ENCODE measurements at regions not wholly inside any gene's neighbourhood (a gene's known extent, or its start where the extent isn't known, plus 50 kb on each side); places are given as distances from the start of the nearest gene placed in this dataset.
A peak's percentile ranks its signal among the peaks of the same experiment; 100 is the strongest.

- no peak for DNase-seq
- WGBS (ENCODE audit: extremely low coverage, insufficient coverage, low lambda C conversion rate), result no CpG with 5 or more reads among the region's 3 CpGs
- H2AK5ac ChIP-seq (ENCODE audit: low read length), result no peak overlapping the region
- no peaks in the 10 kb centered on the region for H3K4me1 ChIP-seq (ENCODE audit: control insufficient read depth, low read depth, low read length)
- no peak overlapping the region for H2BK15ac ChIP-seq (replicated peaks; ENCODE audit: low read depth)
- no peaks in the 10 kb centered on the region for H3K79me1 ChIP-seq (ENCODE audit: low read length)
- H4K8ac ChIP-seq (ENCODE audit: low read depth, low read length), result no peak overlapping the region
- H3K18ac ChIP-seq (ENCODE audit: low read length), result no peak overlapping the region
- no peak overlapping the region for H3K56ac ChIP-seq (ENCODE audit: low read length)
- H4K5ac ChIP-seq (ENCODE audit: low read length), result no peak overlapping the region
- H3K36me3 ChIP-seq (ENCODE audit: control insufficient read depth, insufficient read depth, low read length), result no peaks in the 10 kb centered on the region
- no peak overlapping the region for H3K23ac ChIP-seq (ENCODE audit: low read length)
- no peak overlapping the region for H3K9ac ChIP-seq (ENCODE audit: low read length)
- no peak overlapping the region for H3K4me2 ChIP-seq (ENCODE audit: low read length)
- H3K4me3 ChIP-seq (ENCODE audit: low read length), result no peak overlapping the region
- no peaks in the 10 kb centered on the region for H3K27me3 ChIP-seq (ENCODE audit: insufficient read depth, low read length, poor library complexity)
- no peak overlapping the region for H3K4ac ChIP-seq (ENCODE audit: low read depth, low read length)
- no peaks in the 10 kb centered on the region for H3K79me2 ChIP-seq (ENCODE audit: control insufficient read depth, insufficient read depth, low read length)
- no peak overlapping the region for H3K27ac ChIP-seq (ENCODE audit: low read depth, low read length)
- no peak overlapping the region for H2BK5ac ChIP-seq (ENCODE audit: low read length)
- no peak overlapping the region for H2BK120ac ChIP-seq (ENCODE audit: low read depth, low read length)
Measured at GRCh38 chr2:22998359-22998758, 386.6 kb upstream of the KLHL29 start.

GRCh38 chr2:22999951-23000350 is 385.0 kb upstream of the KLHL29 start:
- no peak overlapping the region for H3K27ac ChIP-seq (ENCODE audit: low read depth, low read length)
- no peak overlapping the region for H3K9ac ChIP-seq (ENCODE audit: low read length)
- H3K23ac ChIP-seq (ENCODE audit: low read length), result no peak overlapping the region
- H2BK15ac ChIP-seq (replicated peaks; ENCODE audit: low read depth), result no peak overlapping the region
- H3K4ac ChIP-seq (ENCODE audit: low read depth, low read length), result no peak overlapping the region
- DNase-seq, result no peak
- no peak overlapping the region for H3K18ac ChIP-seq (ENCODE audit: low read length)
- no peak overlapping the region for H3K4me3 ChIP-seq (ENCODE audit: low read length)
- no peaks in the 10 kb centered on the region for H3K79me2 ChIP-seq (ENCODE audit: control insufficient read depth, insufficient read depth, low read length)
- H4K5ac ChIP-seq (ENCODE audit: low read length), result no peak overlapping the region
- no CpG with 5 or more reads among the region's 4 CpGs for WGBS (ENCODE audit: extremely low coverage, insufficient coverage, low lambda C conversion rate)
- no peak overlapping the region for H2BK120ac ChIP-seq (ENCODE audit: low read depth, low read length)
- no peak overlapping the region for H2AK5ac ChIP-seq (ENCODE audit: low read length)
- no peaks in the 10 kb centered on the region for H3K79me1 ChIP-seq (ENCODE audit: low read length)
- H4K8ac ChIP-seq (ENCODE audit: low read depth, low read length), result no peak overlapping the region
- no peak overlapping the region for H3K4me2 ChIP-seq (ENCODE audit: low read length)
- no peak overlapping the region for H3K56ac ChIP-seq (ENCODE audit: low read length)
- H3K4me1 ChIP-seq (ENCODE audit: control insufficient read depth, low read depth, low read length), result no peaks in the 10 kb centered on the region
- no peak overlapping the region for H2BK5ac ChIP-seq (ENCODE audit: low read length)
- no peaks in the 10 kb centered on the region for H3K36me3 ChIP-seq (ENCODE audit: control insufficient read depth, insufficient read depth, low read length)
- no peaks in the 10 kb centered on the region for H3K27me3 ChIP-seq (ENCODE audit: insufficient read depth, low read length, poor library complexity)

DNA sequence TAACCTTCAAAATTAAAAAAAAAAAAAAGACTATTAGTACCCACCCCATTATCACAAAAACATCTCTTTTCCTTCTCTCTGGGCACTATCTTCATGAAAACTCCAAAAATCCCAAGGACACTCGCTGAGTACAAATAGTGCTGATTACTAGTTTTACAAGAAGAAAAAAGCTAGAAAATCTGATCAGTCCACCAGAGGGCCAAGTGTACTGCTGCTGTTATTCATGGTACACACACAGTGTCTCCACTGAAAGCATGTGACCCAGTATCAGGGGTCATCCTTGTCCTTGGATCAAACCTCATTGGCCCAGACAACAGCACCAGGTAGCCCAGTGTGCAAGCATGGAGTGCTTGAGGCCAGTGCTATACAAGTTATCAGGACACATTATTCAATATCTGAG is 382.7 kb upstream of the KLHL29 start:
- H3K9ac ChIP-seq (ENCODE audit: low read length), result no peak overlapping the region
- WGBS (ENCODE audit: extremely low coverage, insufficient coverage, low lambda C conversion rate), result no CpG with 5 or more reads among the region's 1 CpG
- no peak overlapping the region for H3K4me3 ChIP-seq (ENCODE audit: low read length)
- no peaks in the 10 kb centered on the region for H3K27me3 ChIP-seq (ENCODE audit: insufficient read depth, low read length, poor library complexity)
- H3K4me2 ChIP-seq (ENCODE audit: low read length), result no peak overlapping the region
- no peak overlapping the region for H3K4ac ChIP-seq (ENCODE audit: low read depth, low read length)
- no peaks in the 10 kb centered on the region for H3K4me1 ChIP-seq (ENCODE audit: control insufficient read depth, low read depth, low read length)
- H3K56ac ChIP-seq (ENCODE audit: low read length), result no peak overlapping the region
- H3K23ac ChIP-seq (ENCODE audit: low read length), result no peak overlapping the region
- H3K27ac ChIP-seq (ENCODE audit: low read depth, low read length), result no peak overlapping the region
- H2AK5ac ChIP-seq (ENCODE audit: low read length), result no peak overlapping the region
- no peak overlapping the region for H2BK120ac ChIP-seq (ENCODE audit: low read depth, low read length)
- H3K79me1 ChIP-seq (ENCODE audit: low read length), result no peaks in the 10 kb centered on the region
- H4K5ac ChIP-seq (ENCODE audit: low read length), result no peak overlapping the region
- no peak overlapping the region for H3K18ac ChIP-seq (ENCODE audit: low read length)
- H2BK5ac ChIP-seq (ENCODE audit: low read length), result no peak overlapping the region
- H2BK15ac ChIP-seq (replicated peaks; ENCODE audit: low read depth), result no peak overlapping the region
- H4K8ac ChIP-seq (ENCODE audit: low read depth, low read length), result no peak overlapping the region
- no peaks in the 10 kb centered on the region for H3K79me2 ChIP-seq (ENCODE audit: control insufficient read depth, insufficient read depth, low read length)
- no peaks in the 10 kb centered on the region for H3K36me3 ChIP-seq (ENCODE audit: control insufficient read depth, insufficient read depth, low read length)
- peak; percentile 29 for DNase-seq

DNA sequence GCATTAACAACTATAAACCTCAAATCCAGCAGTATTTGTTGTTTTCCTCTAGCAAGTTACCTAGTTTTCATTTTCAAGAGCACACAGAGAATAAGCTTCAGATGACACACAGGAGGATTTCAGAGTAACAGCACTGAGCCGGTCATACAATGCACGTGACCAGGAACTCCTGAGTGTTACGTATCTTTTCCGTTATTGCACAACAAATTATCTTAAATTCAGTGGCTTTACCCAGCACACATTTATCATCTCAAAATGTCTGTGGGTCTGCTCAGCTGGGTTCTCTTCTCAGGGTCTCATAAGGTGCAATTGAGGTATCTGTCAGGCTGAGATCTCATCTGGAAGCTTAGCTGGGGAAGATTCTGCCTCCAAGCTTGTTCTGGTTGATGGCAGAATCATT is 379.5 kb upstream of the KLHL29 start:
- no peaks in the 10 kb centered on the region for H3K79me1 ChIP-seq (ENCODE audit: low read length)
- H3K27me3 ChIP-seq (ENCODE audit: insufficient read depth, low read length, poor library complexity), result no peaks in the 10 kb centered on the region
- H3K4me1 ChIP-seq (ENCODE audit: control insufficient read depth, low read depth, low read length), result no peaks in the 10 kb centered on the region
- no peak overlapping the region for H2BK15ac ChIP-seq (replicated peaks; ENCODE audit: low read depth)
- no peaks in the 10 kb centered on the region for H3K36me3 ChIP-seq (ENCODE audit: control insufficient read depth, insufficient read depth, low read length)
- H2AK5ac ChIP-seq (ENCODE audit: low read length), result no peak overlapping the region
- H4K5ac ChIP-seq (ENCODE audit: low read length), result no peak overlapping the region
- H3K4me3 ChIP-seq (ENCODE audit: low read length), result no peak overlapping the region
- H3K4ac ChIP-seq (ENCODE audit: low read depth, low read length), result no peak overlapping the region
- no peak overlapping the region for H2BK5ac ChIP-seq (ENCODE audit: low read length)
- H3K27ac ChIP-seq (ENCODE audit: low read depth, low read length), result no peak overlapping the region
- no peak overlapping the region for H3K23ac ChIP-seq (ENCODE audit: low read length)
- no peak overlapping the region for H2BK120ac ChIP-seq (ENCODE audit: low read depth, low read length)
- H3K4me2 ChIP-seq (ENCODE audit: low read length), result no peak overlapping the region
- no CpG with 5 or more reads among the region's 4 CpGs for WGBS (ENCODE audit: extremely low coverage, insufficient coverage, low lambda C conversion rate)
- no peak overlapping the region for H3K9ac ChIP-seq (ENCODE audit: low read length)
- no peak overlapping the region for H4K8ac ChIP-seq (ENCODE audit: low read depth, low read length)
- no peak overlapping the region for H3K56ac ChIP-seq (ENCODE audit: low read length)
- no peaks in the 10 kb centered on the region for H3K79me2 ChIP-seq (ENCODE audit: control insufficient read depth, insufficient read depth, low read length)
- no peak overlapping the region for H3K18ac ChIP-seq (ENCODE audit: low read length)
- DNase-seq, result no peak

GRCh38 chr2:23007631-23008235 is 377.2 kb upstream of the KLHL29 start:
- Histone ChIP-seq H3K79me1 (ENCODE audit: low read length) (no peaks in the 10 kb centered on the region), H2BK5ac (ENCODE audit: low read length) (no peak overlapping the region), H3K23ac (ENCODE audit: low read length) (no peak overlapping the region), H3K56ac (ENCODE audit: low read length) (no peak overlapping the region), H3K79me2 (ENCODE audit: control insufficient read depth, insufficient read depth, low read length) (no peaks in the 10 kb centered on the region), H3K27ac (ENCODE audit: low read depth, low read length) (no peak overlapping the region), H3K9ac (ENCODE audit: low read length) (no peak overlapping the region), H2BK15ac (replicated peaks; ENCODE audit: low read depth) (no peak overlapping the region), H4K5ac (ENCODE audit: low read length) (no peak overlapping the region), H3K4me2 (ENCODE audit: low read length) (no peak overlapping the region), H3K27me3 (ENCODE audit: insufficient read depth, low read length, poor library complexity) (no peaks in the 10 kb centered on the region), H3K4me3 (ENCODE audit: low read length) (no peak overlapping the region), H3K4me1 (ENCODE audit: control insufficient read depth, low read depth, low read length) (peaks cover 2% of the 10 kb centered on the region), H3K4ac (ENCODE audit: low read depth, low read length) (no peak overlapping the region), H4K8ac (ENCODE audit: low read depth, low read length) (no peak overlapping the region), H3K18ac (ENCODE audit: low read length) (no peak overlapping the region), H2BK120ac (ENCODE audit: low read depth, low read length) (no peak overlapping the region), H2AK5ac (ENCODE audit: low read length) (no peak overlapping the region), H3K36me3 (ENCODE audit: control insufficient read depth, insufficient read depth, low read length) (no peaks in the 10 kb centered on the region)
- DNase-seq, result no peak
- no CpG with 5 or more reads among the region's 1 CpG for WGBS (ENCODE audit: extremely low coverage, insufficient coverage, low lambda C conversion rate)

DNA sequence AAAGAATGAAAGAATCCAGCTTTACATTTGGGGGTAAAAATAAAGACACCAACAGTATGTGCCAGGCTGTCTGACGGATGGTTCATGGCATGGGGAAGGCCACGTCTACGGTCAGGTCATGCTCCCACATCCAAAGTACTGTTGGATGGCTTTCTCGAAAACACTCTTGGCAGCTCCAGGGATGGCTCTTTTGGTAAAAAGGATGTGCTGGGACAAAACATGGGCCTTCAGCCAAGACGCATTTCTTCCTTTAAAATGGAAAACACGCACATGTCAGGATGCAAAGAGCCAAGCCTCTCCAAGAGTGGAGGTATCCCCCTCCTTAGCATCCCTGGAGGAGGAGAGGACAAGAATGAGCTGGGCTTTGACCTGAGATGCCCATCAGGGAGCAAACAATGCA is 376.5 kb upstream of the KLHL29 start:
- no peak overlapping the region for H3K9ac ChIP-seq (ENCODE audit: low read length)
- H3K56ac ChIP-seq (ENCODE audit: low read length), result no peak overlapping the region
- no peak overlapping the region for H4K8ac ChIP-seq (ENCODE audit: low read depth, low read length)
- no peak overlapping the region for H4K5ac ChIP-seq (ENCODE audit: low read length)
- H3K4me2 ChIP-seq (ENCODE audit: low read length), result no peak overlapping the region
- no peaks in the 10 kb centered on the region for H3K27me3 ChIP-seq (ENCODE audit: insufficient read depth, low read length, poor library complexity)
- H3K4me1 ChIP-seq (ENCODE audit: control insufficient read depth, low read depth, low read length), result peaks cover 5% of the 10 kb centered on the region
- H3K27ac ChIP-seq (ENCODE audit: low read depth, low read length), result no peak overlapping the region
- no peak overlapping the region for H2BK15ac ChIP-seq (replicated peaks; ENCODE audit: low read depth)
- no peak for DNase-seq
- H3K23ac ChIP-seq (ENCODE audit: low read length), result no peak overlapping the region
- H2AK5ac ChIP-seq (ENCODE audit: low read length), result no peak overlapping the region
- H3K4ac ChIP-seq (ENCODE audit: low read depth, low read length), result no peak overlapping the region
- H2BK5ac ChIP-seq (ENCODE audit: low read length), result no peak overlapping the region
- H3K79me2 ChIP-seq (ENCODE audit: control insufficient read depth, insufficient read depth, low read length), result no peaks in the 10 kb centered on the region
- H2BK120ac ChIP-seq (ENCODE audit: low read depth, low read length), result no peak overlapping the region
- no peaks in the 10 kb centered on the region for H3K79me1 ChIP-seq (ENCODE audit: low read length)
- no peak overlapping the region for H3K4me3 ChIP-seq (ENCODE audit: low read length)
- WGBS (ENCODE audit: extremely low coverage, insufficient coverage, low lambda C conversion rate), result no CpG with 5 or more reads among the region's 6 CpGs
- no peaks in the 10 kb centered on the region for H3K36me3 ChIP-seq (ENCODE audit: control insufficient read depth, insufficient read depth, low read length)
- H3K18ac ChIP-seq (ENCODE audit: low read length), result no peak overlapping the region
